NT2/D1 (cell line): ENCODE measurements at regions not wholly inside any gene's neighbourhood (a gene's known extent, or its start where the extent isn't known, plus 50 kb on each side); places are given as distances from the start of the nearest gene placed in this dataset.

Experiments used
- YY1 ChIP-seq: IDR thresholded peaks from 2 replicates; pipeline ENCODE4 v1.6.1; 2011; ENCODE audit not compliant: insufficient read length, insufficient read depth
- ZNF274 ChIP-seq: IDR thresholded peaks from 2 replicates; pipeline ENCODE4 v1.6.1; 2011; ENCODE audit warnings: mild to moderate bottlenecking, low read depth, low read length

DNA sequence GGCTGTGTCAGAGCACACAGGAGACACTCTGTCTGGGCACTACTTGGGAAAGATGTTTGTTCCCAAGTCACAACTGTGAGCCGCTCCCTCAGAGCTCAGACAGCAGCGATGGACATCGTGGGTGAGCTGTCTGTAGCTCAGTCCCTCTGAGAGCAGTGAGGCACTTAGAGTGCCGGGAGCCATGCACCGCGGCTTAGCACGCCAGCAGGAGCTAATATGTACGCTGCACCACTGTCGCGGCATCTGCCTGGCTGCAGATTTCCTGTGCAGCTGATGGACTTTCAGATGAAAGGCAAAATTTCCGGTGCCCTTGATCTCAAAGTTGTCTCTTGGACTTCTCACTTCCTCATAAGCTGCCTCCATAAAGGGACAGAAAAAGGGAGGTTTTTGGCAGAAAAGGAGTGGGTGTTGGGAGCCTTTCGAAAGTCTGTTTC, 92.8 kb upstream of the ZNF469 start:
- no peak for TF ChIP-seq YY1
- TF ChIP-seq ZNF274, result no peak
